ENCODE measurements at regions not wholly inside any gene's neighbourhood (a gene's known extent, or its start where the extent isn't known, plus 50 kb on each side); places are given as distances from the start of the nearest gene placed in this dataset.
"Not testable (repeated sequence)": the region's sequence is repeated elsewhere in the genome, so short reads cannot be mapped to it uniquely, and the experiment has no call there.

GRCh38 chr9:95573463-95573862 is 56.7 kb upstream of the PTCH1 start:
- no peak for DNase-seq

- DNase-seq, result no peak
These were observed 55.8 kb upstream of the PTCH1 start for GRCh38 chr9:95572381-95573151.

- DNase-seq, result no peak
These were observed 53.9 kb upstream of the PTCH1 start for GRCh38 chr9:95570646-95571045.

GRCh38 chr9:95570150-95570549 is 53.4 kb upstream of the PTCH1 start:
- no peak for DNase-seq

GRCh38 chr9:95568735-95569134 is 52.0 kb upstream of the PTCH1 start:
- not testable (repeated sequence) for DNase-seq
